Renal pelvis (tissue), 1 donor: ENCODE measurements at regions not wholly inside any gene's neighbourhood (a gene's known extent, or its start where the extent isn't known, plus 50 kb on each side); places are given as distances from the start of the nearest gene placed in this dataset.

Experiments used
- DNase-seq: peaks from one replicate; pipeline ENCODE4 v3.0.0-alpha.2; 2013

DNA sequence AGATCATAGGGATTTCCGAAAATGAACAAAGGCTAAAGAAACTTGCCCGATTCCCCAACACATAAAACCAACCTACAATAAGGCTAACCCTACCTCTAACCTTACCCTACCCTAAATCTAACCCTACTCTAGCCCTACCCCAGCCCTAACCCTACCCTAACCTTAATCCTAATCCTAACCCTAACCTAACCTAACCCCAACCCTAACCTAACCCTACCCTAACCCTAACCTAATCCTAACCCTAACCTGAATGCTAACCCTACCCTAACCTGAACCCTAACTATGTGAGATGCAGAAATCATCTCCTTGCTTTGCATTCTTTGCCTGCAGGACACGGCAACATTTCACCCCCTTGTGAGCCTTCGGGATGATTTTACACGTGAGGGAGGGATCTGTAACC lies 67.6 kb upstream of the SOX1 start:
- no peak for DNase-seq

- DNase-seq = no peak
Observed at GRCh38 chr13:112000888-112001287, 66.1 kb upstream of the SOX1 start.

- DNase-seq = no peak
Observed at GRCh38 chr13:112001571-112001970, 65.4 kb upstream of the SOX1 start.

- no peak for DNase-seq
Observed at GRCh38 chr13:112003396-112003795, 63.6 kb upstream of the SOX1 start.

DNA sequence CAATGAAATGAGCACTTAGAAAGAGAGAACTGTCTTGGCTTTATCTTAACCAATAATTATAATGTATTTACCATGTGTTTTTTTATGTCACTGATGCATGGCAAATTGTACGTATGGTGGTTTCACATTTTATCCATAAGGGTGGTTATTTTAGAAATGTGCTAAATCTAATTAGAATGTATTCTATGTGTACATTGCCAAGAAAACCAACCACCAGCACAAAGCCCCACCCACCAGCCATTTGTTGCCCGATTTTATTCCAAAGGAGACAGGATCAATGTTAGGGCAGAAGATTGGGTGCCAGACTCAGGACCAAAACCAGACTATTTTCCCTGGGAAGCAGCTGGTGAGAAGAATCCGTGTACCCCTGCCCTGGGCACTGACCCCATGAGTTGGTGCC lies 63.0 kb upstream of the SOX1 start:
- no peak for DNase-seq

GRCh38 chr13:112005925-112006324 lies 61.0 kb upstream of the SOX1 start:
- no peak for DNase-seq

GRCh38 chr13:112007191-112007590 lies 59.8 kb upstream of the SOX1 start:
- DNase-seq = no peak

DNA sequence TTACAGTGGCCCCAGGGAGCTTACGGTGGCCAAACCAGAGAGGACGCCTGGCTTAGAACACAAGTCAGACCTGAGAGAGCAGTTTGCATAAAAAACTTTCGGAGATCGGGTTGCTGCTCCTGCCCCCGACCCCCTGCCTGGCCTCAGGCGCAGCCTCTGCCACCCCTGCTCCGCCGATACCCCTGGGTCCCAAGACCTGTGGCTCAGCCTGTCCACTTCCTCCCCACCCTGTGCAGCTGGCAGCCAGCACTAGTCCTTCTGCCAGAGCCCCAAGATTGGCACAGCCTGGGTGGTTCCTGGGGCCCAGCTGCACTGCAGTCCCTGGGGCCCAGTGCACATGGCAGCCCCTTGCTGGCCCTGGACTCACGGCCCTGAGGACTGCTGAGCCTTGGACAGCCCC lies 56.2 kb upstream of the SOX1 start:
- DNase-seq = no peak

GRCh38 chr13:112012016-112012704 lies 54.8 kb upstream of the SOX1 start:
- peak; percentile 73 for DNase-seq

DNA sequence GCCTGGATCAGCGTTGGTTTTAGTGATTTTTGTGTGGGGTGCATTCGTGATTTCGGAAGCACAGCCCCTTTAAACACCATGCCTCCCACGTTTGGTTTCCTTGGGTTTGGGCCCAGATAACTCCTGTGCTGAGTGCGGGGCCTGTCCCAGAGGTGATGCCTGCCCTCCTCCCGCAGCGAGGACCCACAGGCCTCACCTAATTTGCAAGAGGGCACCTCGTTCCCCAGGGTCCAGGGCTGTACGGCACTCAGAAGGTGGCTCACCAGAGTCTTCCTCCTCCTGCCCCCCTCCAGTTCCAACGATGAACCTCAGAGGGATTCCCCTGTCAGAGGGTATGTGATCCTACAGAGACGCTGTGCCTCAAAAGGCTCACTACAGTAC lies 54.3 kb upstream of the SOX1 start:
- DNase-seq = no peak

GRCh38 chr13:112013665-112014064 lies 53.3 kb upstream of the SOX1 start:
- no peak for DNase-seq

DNA sequence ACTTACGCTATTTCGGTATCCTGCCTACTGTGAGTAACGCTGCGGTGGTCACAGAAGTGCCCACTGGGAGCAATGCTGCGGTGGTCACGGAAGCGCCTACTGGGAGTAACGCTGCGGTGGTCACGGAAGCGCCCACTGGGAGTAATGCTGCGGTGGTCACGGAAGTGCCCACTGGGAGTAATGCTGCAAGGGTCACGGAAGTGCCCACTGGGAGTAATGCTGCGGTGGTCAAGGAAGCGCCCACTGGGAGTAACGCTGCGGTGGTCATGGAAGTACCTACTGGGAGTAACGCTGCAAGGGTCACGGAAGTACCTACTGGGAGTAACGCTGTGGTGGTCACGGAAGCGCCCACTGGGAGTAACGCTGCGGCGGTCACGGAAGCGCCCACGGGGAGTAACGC lies 52.1 kb upstream of the SOX1 start:
- DNase-seq = no peak
